HEK293 (cell line): ENCODE measurements at regions not wholly inside any gene's neighbourhood (a gene's known extent, or its start where the extent isn't known, plus 50 kb on each side); places are given as distances from the start of the nearest gene placed in this dataset.

ENCODE experiments used
- OSR2 ChIP-seq: fragments of 450-650 bp; formaldehyde crosslinking; IDR thresholded peaks from 2 replicates; pipeline ENCODE4 v1.5.1; 2016; ENCODE audit warnings: missing biosample characterization, missing genetic modification characterization
- SP2 ChIP-seq: fragments of 450-650 bp; formaldehyde crosslinking; IDR thresholded peaks from 2 replicates; pipeline ENCODE4 v1.5.1; 2016; ENCODE audit warnings: missing biosample characterization, missing genetic modification characterization
- ZNF423 ChIP-seq: fragments of 450-650 bp; formaldehyde crosslinking; IDR thresholded peaks from 2 replicates; pipeline ENCODE4 v1.5.1; 2016; ENCODE audit warnings: missing biosample characterization, missing genetic modification characterization
- ZNF529 ChIP-seq: fragments of 450-650 bp; formaldehyde crosslinking; IDR thresholded peaks from 2 replicates; pipeline ENCODE4 v1.5.1; 2017; ENCODE audit warnings: missing genetic modification characterization, missing biosample characterization; ENCODE audit not compliant: insufficient replicate concordance
- ZNF530 ChIP-seq: fragments of 450-650 bp; formaldehyde crosslinking; IDR thresholded peaks from 2 replicates; pipeline ENCODE4 v1.5.1; 2016; ENCODE audit warnings: low read depth, missing biosample characterization, missing genetic modification characterization
- ZNF610 ChIP-seq: fragments of 450-650 bp; formaldehyde crosslinking; IDR thresholded peaks from 2 replicates; pipeline ENCODE4 v1.5.1; 2016; ENCODE audit warnings: missing biosample characterization, missing genetic modification characterization, borderline replicate concordance
- ZNF626 ChIP-seq: fragments of 450-650 bp; sonication (Bioruptor Pico); formaldehyde crosslinking; IDR thresholded peaks from 2 replicates; pipeline ENCODE4 v1.5.1; 2018; ENCODE audit warnings: missing biosample characterization, missing genetic modification characterization, inconsistent platforms
- ZNF664 ChIP-seq: fragments of 450-650 bp; formaldehyde crosslinking; IDR thresholded peaks from 2 replicates; pipeline ENCODE4 v1.5.1; 2016; ENCODE audit warnings: missing biosample characterization, missing genetic modification characterization
- ZNF670 ChIP-seq: fragments of 450-650 bp; formaldehyde crosslinking; IDR thresholded peaks from 2 replicates; pipeline ENCODE4 v1.5.1; 2016; ENCODE audit warnings: missing biosample characterization, missing genetic modification characterization, low read depth
- TF ChIP-seq, protein P1 (sequence below): fragments of 450-650 bp; formaldehyde crosslinking; IDR thresholded peaks from 2 replicates; pipeline ENCODE4 v1.5.1; 2016; ENCODE audit warnings: missing biosample characterization, missing genetic modification characterization
- TF ChIP-seq, protein P2 (sequence below): fragments of 450-650 bp; formaldehyde crosslinking; IDR thresholded peaks from 2 replicates; pipeline ENCODE4 v1.5.1; 2016; ENCODE audit warnings: missing biosample characterization, missing genetic modification characterization
- TF ChIP-seq, protein P3 (sequence below): fragments of 450-650 bp; formaldehyde crosslinking; IDR thresholded peaks from 2 replicates; pipeline ENCODE4 v1.5.1; 2016; ENCODE audit warnings: missing biosample characterization, missing genetic modification characterization

DNA sequence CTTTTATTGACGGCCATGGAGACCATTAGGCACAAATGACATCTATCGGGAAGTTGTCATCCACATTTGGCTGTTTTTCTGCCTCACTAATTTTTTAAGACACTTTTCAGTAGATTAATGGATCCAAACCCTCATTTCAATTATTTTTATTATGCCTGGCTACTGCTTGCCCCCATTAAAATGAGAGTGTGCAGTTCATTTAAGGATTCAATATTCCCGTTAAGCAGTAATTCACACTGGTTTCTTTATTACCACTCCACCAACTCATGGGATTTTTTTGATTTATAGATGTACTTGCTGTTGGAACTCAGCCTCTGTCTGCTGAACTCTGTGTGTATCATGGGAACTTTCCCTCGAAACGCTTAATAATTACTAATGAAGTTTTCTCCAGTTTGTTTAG, 291.8 kb upstream of the PRKX start:
- TF ChIP-seq, protein P1, sequence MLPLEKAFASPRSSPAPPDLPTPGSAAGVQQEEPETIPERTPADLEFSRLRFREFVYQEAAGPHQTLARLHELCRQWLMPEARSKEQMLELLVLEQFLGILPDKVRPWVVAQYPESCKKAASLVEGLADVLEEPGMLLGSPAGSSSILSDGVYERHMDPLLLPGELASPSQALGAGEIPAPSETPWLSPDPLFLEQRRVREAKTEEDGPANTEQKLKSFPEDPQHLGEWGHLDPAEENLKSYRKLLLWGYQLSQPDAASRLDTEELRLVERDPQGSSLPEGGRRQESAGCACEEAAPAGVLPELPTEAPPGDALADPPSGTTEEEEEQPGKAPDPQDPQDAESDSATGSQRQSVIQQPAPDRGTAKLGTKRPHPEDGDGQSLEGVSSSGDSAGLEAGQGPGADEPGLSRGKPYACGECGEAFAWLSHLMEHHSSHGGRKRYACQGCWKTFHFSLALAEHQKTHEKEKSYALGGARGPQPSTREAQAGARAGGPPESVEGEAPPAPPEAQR (tag by site-specific recombination), result no peak
- TF ChIP-seq ZNF529 (no peak), OSR2 (tag by site-specific recombination) (no peak), ZNF610 (tag by site-specific recombination) (no peak), ZNF626 (tag by site-specific recombination) (no peak), ZNF530 (tag by site-specific recombination) (no peak), SP2 (tag by site-specific recombination) (no peak), ZNF664 (tag by site-specific recombination) (no peak), ZNF670 (tag by site-specific recombination) (no peak), ZNF423 (no peak)
- TF ChIP-seq, protein P2, sequence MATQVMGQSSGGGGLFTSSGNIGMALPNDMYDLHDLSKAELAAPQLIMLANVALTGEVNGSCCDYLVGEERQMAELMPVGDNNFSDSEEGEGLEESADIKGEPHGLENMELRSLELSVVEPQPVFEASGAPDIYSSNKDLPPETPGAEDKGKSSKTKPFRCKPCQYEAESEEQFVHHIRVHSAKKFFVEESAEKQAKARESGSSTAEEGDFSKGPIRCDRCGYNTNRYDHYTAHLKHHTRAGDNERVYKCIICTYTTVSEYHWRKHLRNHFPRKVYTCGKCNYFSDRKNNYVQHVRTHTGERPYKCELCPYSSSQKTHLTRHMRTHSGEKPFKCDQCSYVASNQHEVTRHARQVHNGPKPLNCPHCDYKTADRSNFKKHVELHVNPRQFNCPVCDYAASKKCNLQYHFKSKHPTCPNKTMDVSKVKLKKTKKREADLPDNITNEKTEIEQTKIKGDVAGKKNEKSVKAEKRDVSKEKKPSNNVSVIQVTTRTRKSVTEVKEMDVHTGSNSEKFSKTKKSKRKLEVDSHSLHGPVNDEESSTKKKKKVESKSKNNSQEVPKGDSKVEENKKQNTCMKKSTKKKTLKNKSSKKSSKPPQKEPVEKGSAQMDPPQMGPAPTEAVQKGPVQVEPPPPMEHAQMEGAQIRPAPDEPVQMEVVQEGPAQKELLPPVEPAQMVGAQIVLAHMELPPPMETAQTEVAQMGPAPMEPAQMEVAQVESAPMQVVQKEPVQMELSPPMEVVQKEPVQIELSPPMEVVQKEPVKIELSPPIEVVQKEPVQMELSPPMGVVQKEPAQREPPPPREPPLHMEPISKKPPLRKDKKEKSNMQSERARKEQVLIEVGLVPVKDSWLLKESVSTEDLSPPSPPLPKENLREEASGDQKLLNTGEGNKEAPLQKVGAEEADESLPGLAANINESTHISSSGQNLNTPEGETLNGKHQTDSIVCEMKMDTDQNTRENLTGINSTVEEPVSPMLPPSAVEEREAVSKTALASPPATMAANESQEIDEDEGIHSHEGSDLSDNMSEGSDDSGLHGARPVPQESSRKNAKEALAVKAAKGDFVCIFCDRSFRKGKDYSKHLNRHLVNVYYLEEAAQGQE (tag by site-specific recombination), result no peak
- TF ChIP-seq, protein P3, sequence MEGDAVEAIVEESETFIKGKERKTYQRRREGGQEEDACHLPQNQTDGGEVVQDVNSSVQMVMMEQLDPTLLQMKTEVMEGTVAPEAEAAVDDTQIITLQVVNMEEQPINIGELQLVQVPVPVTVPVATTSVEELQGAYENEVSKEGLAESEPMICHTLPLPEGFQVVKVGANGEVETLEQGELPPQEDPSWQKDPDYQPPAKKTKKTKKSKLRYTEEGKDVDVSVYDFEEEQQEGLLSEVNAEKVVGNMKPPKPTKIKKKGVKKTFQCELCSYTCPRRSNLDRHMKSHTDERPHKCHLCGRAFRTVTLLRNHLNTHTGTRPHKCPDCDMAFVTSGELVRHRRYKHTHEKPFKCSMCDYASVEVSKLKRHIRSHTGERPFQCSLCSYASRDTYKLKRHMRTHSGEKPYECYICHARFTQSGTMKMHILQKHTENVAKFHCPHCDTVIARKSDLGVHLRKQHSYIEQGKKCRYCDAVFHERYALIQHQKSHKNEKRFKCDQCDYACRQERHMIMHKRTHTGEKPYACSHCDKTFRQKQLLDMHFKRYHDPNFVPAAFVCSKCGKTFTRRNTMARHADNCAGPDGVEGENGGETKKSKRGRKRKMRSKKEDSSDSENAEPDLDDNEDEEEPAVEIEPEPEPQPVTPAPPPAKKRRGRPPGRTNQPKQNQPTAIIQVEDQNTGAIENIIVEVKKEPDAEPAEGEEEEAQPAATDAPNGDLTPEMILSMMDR (tag by site-specific recombination), result no peak
